H1 (cell line): ENCODE measurements at regions not wholly inside any gene's neighbourhood (a gene's known extent, or its start where the extent isn't known, plus 50 kb on each side); places are given as distances from the start of the nearest gene placed in this dataset.

Experiments used
- NRF1 ChIP-seq: IDR thresholded peaks from 2 replicates; pipeline ENCODE4 v1.6.1; 2011; ENCODE audit warnings: mild to moderate bottlenecking, low read depth, low read length, improper control_type of control experiment
- RNF2 ChIP-seq: fragments of 200-900, 300-1000 bp; sonication (generic); IDR thresholded peaks from 2 replicates; pipeline ENCODE4 v1.7.1; 2016; ENCODE audit warnings: borderline replicate concordance, low read depth, mild to moderate bottlenecking, antibody characterized with exemption, low read length; ENCODE audit not compliant: poor library complexity, severe bottlenecking; ENCODE audit errors: missing control alignments

DNA sequence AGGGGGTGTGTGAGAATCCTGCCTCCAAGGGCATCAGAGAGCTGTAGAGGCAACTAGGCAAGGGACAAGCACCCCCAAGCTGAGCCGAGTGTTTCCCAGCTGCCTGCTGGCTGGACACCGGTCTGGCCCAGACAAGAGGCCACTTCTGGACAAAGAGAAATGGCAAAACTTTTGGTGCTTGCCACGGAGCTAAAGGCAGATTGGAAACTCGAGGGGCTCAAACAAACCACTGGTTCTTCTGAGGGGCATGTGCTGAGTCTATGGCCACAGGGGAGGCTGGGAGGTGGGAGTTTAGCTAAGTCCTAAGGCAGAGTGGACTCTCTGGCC, 66.5 kb upstream of the INPP5A start (continued):
- TF ChIP-seq RNF2 (no peak), NRF1 (no peak)
